ENCODE measurements at regions not wholly inside any gene's neighbourhood (a gene's known extent, or its start where the extent isn't known, plus 50 kb on each side); places are given as distances from the start of the nearest gene placed in this dataset.

GRCh38 chr4:16290681-16291420, 64.6 kb upstream of the TAPT1 start:
- H3K4me3 ChIP-seq (ENCODE audit: low read depth in 1 of 2, low read length in 2 of 2): no peak overlapping the region
- H3K9me3 ChIP-seq (ENCODE audit: control insufficient read depth in 2 of 2, insufficient read depth in 1 of 2, low read depth in 1 of 2, low read length in 1 of 2): no peaks in the 10 kb centered on the region
- no peak overlapping the region for H3K27ac ChIP-seq (ENCODE audit: low read depth in 2 of 2, low read length in 1 of 2)
- 66 to 67% methylated on average over 8 of the region's 8 CpGs for WGBS, 2 donors
- no peaks in the 10 kb centered on the region for H3K36me3 ChIP-seq (ENCODE audit: control insufficient read depth in 2 of 2, insufficient read depth in 2 of 2, low read length in 1 of 2)
- no peaks in the 10 kb centered on the region for H3K27me3 ChIP-seq (ENCODE audit: control insufficient read depth in 1 of 2, insufficient read depth in 2 of 2, low read length in 2 of 2)
- no peaks in the 10 kb centered on the region for H3K4me1 ChIP-seq (ENCODE audit: control insufficient read depth in 2 of 2, insufficient read depth in 2 of 2, low read length in 1 of 2)

DNA sequence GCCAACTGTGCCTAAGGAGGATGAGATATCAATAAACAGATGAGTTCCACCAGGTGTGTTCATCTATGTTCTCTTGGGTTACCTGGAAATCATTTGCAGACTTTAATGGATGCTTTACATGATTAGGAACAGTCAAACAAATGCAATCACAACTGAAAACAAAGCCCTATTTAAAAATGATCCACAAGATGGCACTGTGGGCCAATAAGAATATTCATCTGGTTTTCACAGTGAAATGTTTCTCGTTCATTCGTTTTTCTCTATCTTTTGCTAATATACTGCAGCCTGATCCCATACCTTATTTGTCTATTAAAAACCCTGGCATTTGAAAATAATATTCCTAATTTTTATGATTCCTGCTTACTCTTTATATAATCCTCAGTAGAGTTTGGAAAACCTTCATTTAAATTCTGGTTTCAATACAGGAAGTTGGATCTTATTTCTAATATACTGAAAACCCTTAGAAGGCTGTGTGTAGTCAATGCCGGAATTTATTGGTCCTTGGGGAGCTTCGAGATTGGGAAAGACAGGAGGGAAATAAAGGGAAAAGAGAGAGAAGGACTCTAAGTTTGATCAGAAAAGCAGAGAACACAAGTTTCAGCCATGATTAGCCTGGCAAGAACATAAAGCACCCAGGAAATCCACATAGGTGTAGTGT, 63.8 kb upstream of the TAPT1 start:
- WGBS, 2 donors: 4 to 5% methylated on average over 4 of the region's 4 CpGs
- Histone ChIP-seq H3K27me3 (ENCODE audit: control insufficient read depth in 1 of 2, insufficient read depth in 2 of 2, low read length in 2 of 2) (no peaks in the 10 kb centered on the region), H3K4me1 (ENCODE audit: control insufficient read depth in 2 of 2, insufficient read depth in 2 of 2, low read length in 1 of 2) (no peaks in the 10 kb centered on the region), H3K36me3 (ENCODE audit: control insufficient read depth in 2 of 2, insufficient read depth in 2 of 2, low read length in 1 of 2) (no peaks in the 10 kb centered on the region), H3K9me3 (ENCODE audit: control insufficient read depth in 2 of 2, insufficient read depth in 1 of 2, low read depth in 1 of 2, low read length in 1 of 2) (no peaks in the 10 kb centered on the region), H3K27ac (ENCODE audit: low read depth in 2 of 2, low read length in 1 of 2) (no peak overlapping the region), H3K4me3 (ENCODE audit: low read depth in 1 of 2, low read length in 2 of 2) (no peak overlapping the region)

DNA sequence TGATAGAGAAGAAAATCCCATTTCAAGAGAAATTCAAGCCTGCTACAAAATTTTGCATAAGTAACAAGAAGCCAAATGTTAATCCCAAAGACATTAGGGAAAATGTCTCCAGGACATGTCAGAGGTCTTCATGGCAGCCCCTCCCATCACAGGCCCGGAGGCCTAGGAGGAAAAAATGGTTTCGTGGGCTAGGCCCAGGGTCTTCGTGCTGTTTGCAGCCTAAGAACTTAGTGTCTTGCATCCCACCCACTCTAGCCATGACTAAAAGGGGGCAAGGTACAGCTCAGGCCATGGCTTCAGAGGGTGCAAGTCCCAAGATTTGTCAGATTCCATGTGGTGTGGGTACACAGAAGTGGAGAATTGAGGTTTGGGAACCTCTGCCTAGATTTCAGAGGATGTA, 57.8 kb upstream of the TAPT1 start:
- Histone ChIP-seq H3K9me3 (ENCODE audit: control insufficient read depth in 2 of 2, insufficient read depth in 1 of 2, low read depth in 1 of 2, low read length in 1 of 2) (peaks cover 0 to 4% of the 10 kb centered on the region in 2 donors), H3K4me1 (ENCODE audit: control insufficient read depth in 2 of 2, insufficient read depth in 2 of 2, low read length in 1 of 2) (no peaks in the 10 kb centered on the region), H3K36me3 (ENCODE audit: control insufficient read depth in 2 of 2, insufficient read depth in 2 of 2, low read length in 1 of 2) (no peaks in the 10 kb centered on the region), H3K27ac (ENCODE audit: low read depth in 2 of 2, low read length in 1 of 2) (no peak overlapping the region), H3K4me3 (ENCODE audit: low read depth in 1 of 2, low read length in 2 of 2) (no peak overlapping the region), H3K27me3 (ENCODE audit: control insufficient read depth in 1 of 2, insufficient read depth in 2 of 2, low read length in 2 of 2) (no peaks in the 10 kb centered on the region)
- 81 to 82% methylated on average over 3 of the region's 3 CpGs for WGBS, 2 donors

GRCh38 chr4:16278178-16278577, 51.9 kb upstream of the TAPT1 start:
- no peaks in the 10 kb centered on the region for H3K36me3 ChIP-seq (ENCODE audit: control insufficient read depth in 2 of 2, insufficient read depth in 2 of 2, low read length in 1 of 2)
- H3K27me3 ChIP-seq (ENCODE audit: control insufficient read depth in 1 of 2, insufficient read depth in 2 of 2, low read length in 2 of 2): no peaks in the 10 kb centered on the region
- H3K4me1 ChIP-seq (ENCODE audit: control insufficient read depth in 2 of 2, insufficient read depth in 2 of 2, low read length in 1 of 2): no peaks in the 10 kb centered on the region
- WGBS, 2 donors: 91 to 94% methylated on average over 1 of the region's 1 CpG
- H3K4me3 ChIP-seq (ENCODE audit: low read depth in 1 of 2, low read length in 2 of 2): no peak overlapping the region
- no peak overlapping the region for H3K27ac ChIP-seq (ENCODE audit: low read depth in 2 of 2, low read length in 1 of 2)
- peaks cover 0 to 4% of the 10 kb centered on the region in 2 donors for H3K9me3 ChIP-seq (ENCODE audit: control insufficient read depth in 2 of 2, insufficient read depth in 1 of 2, low read depth in 1 of 2, low read length in 1 of 2)

Measured in esophagus (tissue), 2 donors.